HepG2 (cell line): ENCODE measurements at regions not wholly inside any gene's neighbourhood (a gene's known extent, or its start where the extent isn't known, plus 50 kb on each side); places are given as distances from the start of the nearest gene placed in this dataset.

ENCODE experiments used
- ATAC-seq: fragments of 200-7000 bp; cut with Tn5 transposase; 3 replicates; pipeline ENCODE4 v1.9.1; 2020; ENCODE audit warnings: mild to moderate bottlenecking, moderate library complexity
- BruUV-seq: library from RNA; stranded (reverse); fragments of 400-500 nt; replicated peaks from 2 replicates; lab custom pipeline; 2021; lab: Mats Ljungman, UMichigan
- CTCF ChIA-PET: fragments of 300-600 bp; formaldehyde crosslinking; extraction: SDS; loops from one replicate; lab custom pipeline; 2021; ENCODE audit warnings: low total read pairs, inconsistent platforms, low intra/inter-chr PET ratio; lab: Yijun Ruan, JAX
- POLR2A ChIA-PET: fragments of 350-600 bp; sonication (Branson Sonifier 250); formaldehyde crosslinking; loops from one replicate; lab custom pipeline; 2020; ENCODE audit warnings: antibody characterized with exemption, inconsistent platforms; lab: Yijun Ruan, JAX
- DNase-seq: peaks from one replicate; pipeline ENCODE4 v3.0.0-alpha.2; 2015; ENCODE audit warnings: low spot score
- FAIRE-seq: peaks from 3 replicates; lab custom pipeline; 2011; peaks lifted over from hg19 to GRCh38; lab: Jason Lieb, UNC
- H2AFZ ChIP-seq: one replicate; pipeline ENCODE4 v1.6.1; 2011; ENCODE audit warnings: low read length, inconsistent platforms
- H3K27ac ChIP-seq: fragments of 300-600 bp; 3 replicates; pipeline ENCODE4 v1.8.0; 2011; ENCODE audit warnings: mixed run types, mild to moderate bottlenecking, mixed read lengths, low read length, inconsistent platforms; ENCODE audit not compliant: insufficient read depth; ENCODE audit errors: extremely low read length
- H3K27me3 ChIP-seq, 2 experiments: fragments of 200-600 bp in 1 of 2; 2 replicates in 1 of 2; 3 replicates in 1 of 2; pipeline versions ENCODE4 v1.6.0 to v1.8.0; 2011; ENCODE audit warnings: low read length in 2 of 2, mild to moderate bottlenecking in 2 of 2, moderate library complexity in 2 of 2, inconsistent platforms in 1 of 2; ENCODE audit not compliant: insufficient read depth in 2 of 2, control insufficient read depth in 1 of 2
- H3K36me3 ChIP-seq, 2 experiments: fragments of 200-600 bp in 1 of 2; replicated peaks in 1 of 2; 2 replicates in 1 of 2; 3 replicates in 1 of 2; pipeline versions ENCODE4 v1.5.1 to v1.8.0; 2011; ENCODE audit warnings: low read length in 2 of 2, inconsistent platforms in 1 of 2; ENCODE audit not compliant: insufficient read depth in 2 of 2, control insufficient read depth in 1 of 2
- H3K4me1 ChIP-seq: 2 replicates; pipeline ENCODE4 v1.5.1; 2012; ENCODE audit warnings: low read length, inconsistent platforms; ENCODE audit not compliant: insufficient read depth
- H3K4me2 ChIP-seq: 2 replicates; pipeline ENCODE4 v1.6.0; 2011; ENCODE audit warnings: low read depth, low read length, inconsistent platforms
- H3K4me3 ChIP-seq, 3 experiments: fragments of 200-600 bp in 1 of 3; sonication (generic), shearing (Covaris generic) in 1 of 3; replicated peaks in 1 of 3; 2 replicates each; pipeline ENCODE4 v1.5.1; 2011 to 2016; ENCODE audit warnings: low read length in 3 of 3, inconsistent platforms in 2 of 3, low read depth in 2 of 3, mild to moderate bottlenecking in 2 of 3, control low read depth in 1 of 3, mixed read lengths in 1 of 3; ENCODE audit not compliant: insufficient read depth in 1 of 3
- H3K79me2 ChIP-seq: one replicate; pipeline ENCODE4 v1.6.1; 2011; ENCODE audit warnings: low read length, inconsistent platforms; ENCODE audit not compliant: insufficient read depth
- H3K9ac ChIP-seq: 2 replicates; pipeline ENCODE4 v1.6.0; 2011; ENCODE audit warnings: mild to moderate bottlenecking, low read depth, low read length, inconsistent platforms; ENCODE audit not compliant: insufficient read depth
- H3K9me3 ChIP-seq: 2 replicates; pipeline ENCODE4 v1.5.1; 2012; ENCODE audit warnings: mild to moderate bottlenecking, low read length
- H4K20me1 ChIP-seq: 2 replicates; pipeline ENCODE4 v1.6.0; 2011; ENCODE audit warnings: inconsistent platforms, mild to moderate bottlenecking, low read length, moderate library complexity; ENCODE audit not compliant: insufficient read depth
- AGO1 ChIP-seq: fragments of 200-400 bp; formaldehyde crosslinking; IDR thresholded peaks from 2 replicates; pipeline ENCODE4 v1.6.1; 2017; ENCODE audit warnings: mild to moderate bottlenecking, low read depth, low read length, moderate library complexity; ENCODE audit not compliant: poor library complexity, severe bottlenecking
- HNF4A ChIP-seq: sonication (generic); formaldehyde crosslinking; IDR thresholded peaks from 2 replicates; pipeline ENCODE4 v1.4.0; 2020; ENCODE audit warnings: missing genetic modification reagents
- RFX5 ChIP-seq: IDR thresholded peaks from 2 replicates; pipeline ENCODE4 v1.6.1; 2011; ENCODE audit warnings: low read depth, low read length, improper control_type of control experiment
- SRF ChIP-seq: IDR thresholded peaks from 2 replicates; pipeline ENCODE4 v1.6.1; 2011; ENCODE audit warnings: mild to moderate bottlenecking, low read depth, low read length, moderate library complexity
- ZNF251 ChIP-seq: sonication (generic); formaldehyde crosslinking; IDR thresholded peaks from 2 replicates; pipeline ENCODE4 v1.9.0; 2021; ENCODE audit warnings: mild to moderate bottlenecking, missing genetic modification reagents
- ZNF367 ChIP-seq: sonication (generic); formaldehyde crosslinking; IDR thresholded peaks from 2 replicates; pipeline ENCODE4 v1.4.0; 2020; ENCODE audit warnings: missing genetic modification reagents, borderline replicate concordance
- WGBS: methylation state at CpG from one replicate; pipeline ENCODE4 v1.1.6; 2017; ENCODE audit warnings: low lambda C conversion rate; 5-methylcytosine and 5-hydroxymethylcytosine counted together
- in situ Hi-C: cut with HindIII; loops from 2 replicates; pipeline ENCODE4 v1.10.0; 2017; ENCODE audit warnings: low pct_unique_long_range_greater_than_20kb; ENCODE audit not compliant: extremely low pct_ligation_motif_present
- intact Hi-C: fragments of 100-400 bp; cut with micrococcal nuclease; formaldehyde crosslinking; loops from one replicate; pipeline ENCODE4 v1.10.0; 2022; ENCODE audit not compliant: unreplicated experiment
- TF ChIP-seq, protein P1 (sequence below): sonication (generic); formaldehyde crosslinking; IDR thresholded peaks from 2 replicates; pipeline ENCODE4 v1.4.0; 2020; ENCODE audit warnings: mild to moderate bottlenecking, missing genetic modification reagents

- no peak for TF ChIP-seq ZNF367 (CRISPR knock-in tag)
- TF ChIP-seq AGO1 = no peak
- no peak for TF ChIP-seq ZNF251 (CRISPR knock-in tag)
- TF ChIP-seq HNF4A (CRISPR knock-in tag) = no peak
- TF ChIP-seq, protein P1, sequence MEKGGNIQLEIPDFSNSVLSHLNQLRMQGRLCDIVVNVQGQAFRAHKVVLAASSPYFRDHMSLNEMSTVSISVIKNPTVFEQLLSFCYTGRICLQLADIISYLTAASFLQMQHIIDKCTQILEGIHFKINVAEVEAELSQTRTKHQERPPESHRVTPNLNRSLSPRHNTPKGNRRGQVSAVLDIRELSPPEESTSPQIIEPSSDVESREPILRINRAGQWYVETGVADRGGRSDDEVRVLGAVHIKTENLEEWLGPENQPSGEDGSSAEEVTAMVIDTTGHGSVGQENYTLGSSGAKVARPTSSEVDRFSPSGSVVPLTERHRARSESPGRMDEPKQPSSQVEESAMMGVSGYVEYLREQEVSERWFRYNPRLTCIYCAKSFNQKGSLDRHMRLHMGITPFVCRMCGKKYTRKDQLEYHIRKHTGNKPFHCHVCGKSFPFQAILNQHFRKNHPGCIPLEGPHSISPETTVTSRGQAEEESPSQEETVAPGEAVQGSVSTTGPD (CRISPR knock-in tag) = no peak
Measured at GRCh38 chr22:44622679-44623078, 79.3 kb upstream of the PRR5 start (continued).

DNA sequence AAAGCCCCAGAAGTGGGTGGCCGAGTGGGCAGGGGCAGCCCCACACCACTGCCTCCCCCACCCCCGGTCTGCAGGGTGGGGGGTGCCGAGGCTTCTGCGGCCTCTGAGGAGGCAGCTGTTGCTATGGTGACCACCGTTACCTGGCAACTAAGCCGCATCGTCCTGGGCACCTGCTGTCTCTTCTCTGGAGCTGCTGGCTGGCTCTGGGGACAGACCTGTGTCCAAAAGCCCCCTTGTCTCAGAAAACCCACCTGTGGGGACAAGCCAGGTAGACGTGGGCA is 79.9 kb upstream of the PRR5 start:
- ATAC-seq = no peak
- no peak for FAIRE-seq
- CTCF ChIA-PET = no interaction called here

More for the DNA sequence above, 79.9 kb upstream of the PRR5 start:
- no peak overlapping the region for H2AFZ ChIP-seq
- intact Hi-C loops = no loop called here
- peak; percentile 63; the same call in 1 of the 2 replicates for TF ChIP-seq RFX5
- no peak for TF ChIP-seq SRF
- no peaks in the 10 kb centered on the region for H3K9me3 ChIP-seq
- no TSS peak for BruUV-seq
- H3K27me3 ChIP-seq = peaks cover 5 to 19% of the 10 kb centered on the region in 2 experiments
- no peaks in the 10 kb centered on the region for H3K4me1 ChIP-seq
- H3K4me2 ChIP-seq = no peak overlapping the region
- H3K27ac ChIP-seq = no peak overlapping the region
- DNase-seq = no peak
- H3K9ac ChIP-seq = no peak overlapping the region
- no peaks in the 10 kb centered on the region for H3K36me3 ChIP-seq
- in situ Hi-C loops = loop anchor here (10.0 kb wide), 1 partner anchor 267 kb away; no protein-coding TSS in a partner anchor
- 10% methylated on average over 1 of the region's 8 CpGs for WGBS
- no peaks in the 10 kb centered on the region for H4K20me1 ChIP-seq
- H3K4me3 ChIP-seq = no peak overlapping the region
- no peaks in the 10 kb centered on the region for H3K79me2 ChIP-seq
- POLR2A ChIA-PET = no interaction called here
